Ishikawa (cell line): ENCODE measurements at regions not wholly inside any gene's neighbourhood (a gene's known extent, or its start where the extent isn't known, plus 50 kb on each side); places are given as distances from the start of the nearest gene placed in this dataset.

ENCODE experiments used
- CEBPB ChIP-seq: IDR thresholded peaks from 2 replicates; pipeline ENCODE4 v1.6.1; 2012
- CREB1 ChIP-seq: IDR thresholded peaks from 2 replicates; pipeline ENCODE4 v1.6.1; 2012; ENCODE audit warnings: low read depth
- EGR1 ChIP-seq: IDR thresholded peaks from 2 replicates; pipeline ENCODE4 v1.6.1; 2012
- EP300 ChIP-seq: IDR thresholded peaks from 2 replicates; pipeline ENCODE4 v1.6.1; 2012; ENCODE audit warnings: borderline replicate concordance
- FOXM1 ChIP-seq: IDR thresholded peaks from 2 replicates; pipeline ENCODE4 v1.6.1; 2012; ENCODE audit warnings: low read depth, borderline replicate concordance
- NFIC ChIP-seq: IDR thresholded peaks from 2 replicates; pipeline ENCODE4 v1.6.1; 2012
- RAD21 ChIP-seq: IDR thresholded peaks from 2 replicates; pipeline ENCODE4 v1.6.1; 2012; ENCODE audit warnings: low read depth
- TAF1 ChIP-seq: IDR thresholded peaks from 2 replicates; pipeline ENCODE4 v1.6.1; 2012; ENCODE audit warnings: low read depth, mild to moderate bottlenecking
- TCF12 ChIP-seq: IDR thresholded peaks from 2 replicates; pipeline ENCODE4 v1.6.1; 2012; ENCODE audit warnings: low read depth
- TEAD4 ChIP-seq: IDR thresholded peaks from 2 replicates; pipeline ENCODE4 v1.6.1; 2012
- YY1 ChIP-seq: IDR thresholded peaks from 2 replicates; pipeline ENCODE4 v1.6.1; 2012; ENCODE audit warnings: low read depth
- ZBTB7A ChIP-seq: IDR thresholded peaks from 2 replicates; pipeline ENCODE4 v1.6.1; 2012; ENCODE audit warnings: low read depth
- TF ChIP-seq, protein P1 (sequence below): IDR thresholded peaks from 2 replicates; pipeline ENCODE4 v1.6.1; 2012
- TF ChIP-seq, protein P2 (sequence below): IDR thresholded peaks from 2 replicates; pipeline ENCODE4 v1.6.1; 2012; ENCODE audit warnings: low read depth, mild to moderate bottlenecking
- TF ChIP-seq, protein P3 (sequence below): IDR thresholded peaks from 2 replicates; pipeline ENCODE4 v1.6.1; 2012

DNA sequence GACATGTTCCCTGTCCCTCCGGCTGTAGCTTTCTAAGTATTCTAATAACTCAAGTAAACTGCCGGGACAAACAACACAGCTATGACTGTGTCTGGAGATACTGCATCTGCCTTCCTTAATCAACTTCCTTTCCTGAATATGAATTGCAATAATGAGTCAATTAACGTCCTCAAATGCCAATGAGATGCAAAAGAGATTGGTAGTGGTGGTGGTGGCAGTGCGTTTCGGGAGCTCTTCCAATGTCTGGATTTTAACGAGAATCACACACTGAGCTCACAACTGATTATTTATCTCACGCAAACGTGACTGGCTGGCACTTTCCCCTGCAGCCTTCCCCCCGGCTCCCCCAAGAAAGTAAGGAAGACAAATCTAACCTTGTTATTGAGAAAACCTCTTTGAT, 226.1 kb upstream of the GK2 start:
- TF ChIP-seq ZBTB7A (no peak), EGR1 (no peak), TCF12 (no peak), CEBPB (no peak), NFIC (no peak), RAD21 (no peak), EP300 (no peak), TEAD4 (no peak), TAF1 (no peak), CREB1 (no peak), FOXM1 (no peak), YY1 (no peak)
- TF ChIP-seq, protein P1, sequence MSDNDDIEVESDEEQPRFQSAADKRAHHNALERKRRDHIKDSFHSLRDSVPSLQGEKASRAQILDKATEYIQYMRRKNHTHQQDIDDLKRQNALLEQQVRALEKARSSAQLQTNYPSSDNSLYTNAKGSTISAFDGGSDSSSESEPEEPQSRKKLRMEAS = no peak
- TF ChIP-seq, protein P2, sequence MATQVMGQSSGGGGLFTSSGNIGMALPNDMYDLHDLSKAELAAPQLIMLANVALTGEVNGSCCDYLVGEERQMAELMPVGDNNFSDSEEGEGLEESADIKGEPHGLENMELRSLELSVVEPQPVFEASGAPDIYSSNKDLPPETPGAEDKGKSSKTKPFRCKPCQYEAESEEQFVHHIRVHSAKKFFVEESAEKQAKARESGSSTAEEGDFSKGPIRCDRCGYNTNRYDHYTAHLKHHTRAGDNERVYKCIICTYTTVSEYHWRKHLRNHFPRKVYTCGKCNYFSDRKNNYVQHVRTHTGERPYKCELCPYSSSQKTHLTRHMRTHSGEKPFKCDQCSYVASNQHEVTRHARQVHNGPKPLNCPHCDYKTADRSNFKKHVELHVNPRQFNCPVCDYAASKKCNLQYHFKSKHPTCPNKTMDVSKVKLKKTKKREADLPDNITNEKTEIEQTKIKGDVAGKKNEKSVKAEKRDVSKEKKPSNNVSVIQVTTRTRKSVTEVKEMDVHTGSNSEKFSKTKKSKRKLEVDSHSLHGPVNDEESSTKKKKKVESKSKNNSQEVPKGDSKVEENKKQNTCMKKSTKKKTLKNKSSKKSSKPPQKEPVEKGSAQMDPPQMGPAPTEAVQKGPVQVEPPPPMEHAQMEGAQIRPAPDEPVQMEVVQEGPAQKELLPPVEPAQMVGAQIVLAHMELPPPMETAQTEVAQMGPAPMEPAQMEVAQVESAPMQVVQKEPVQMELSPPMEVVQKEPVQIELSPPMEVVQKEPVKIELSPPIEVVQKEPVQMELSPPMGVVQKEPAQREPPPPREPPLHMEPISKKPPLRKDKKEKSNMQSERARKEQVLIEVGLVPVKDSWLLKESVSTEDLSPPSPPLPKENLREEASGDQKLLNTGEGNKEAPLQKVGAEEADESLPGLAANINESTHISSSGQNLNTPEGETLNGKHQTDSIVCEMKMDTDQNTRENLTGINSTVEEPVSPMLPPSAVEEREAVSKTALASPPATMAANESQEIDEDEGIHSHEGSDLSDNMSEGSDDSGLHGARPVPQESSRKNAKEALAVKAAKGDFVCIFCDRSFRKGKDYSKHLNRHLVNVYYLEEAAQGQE = no peak
- TF ChIP-seq, protein P3, sequence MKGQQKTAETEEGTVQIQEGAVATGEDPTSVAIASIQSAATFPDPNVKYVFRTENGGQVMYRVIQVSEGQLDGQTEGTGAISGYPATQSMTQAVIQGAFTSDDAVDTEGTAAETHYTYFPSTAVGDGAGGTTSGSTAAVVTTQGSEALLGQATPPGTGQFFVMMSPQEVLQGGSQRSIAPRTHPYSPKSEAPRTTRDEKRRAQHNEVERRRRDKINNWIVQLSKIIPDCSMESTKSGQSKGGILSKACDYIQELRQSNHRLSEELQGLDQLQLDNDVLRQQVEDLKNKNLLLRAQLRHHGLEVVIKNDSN = no peak

DNA sequence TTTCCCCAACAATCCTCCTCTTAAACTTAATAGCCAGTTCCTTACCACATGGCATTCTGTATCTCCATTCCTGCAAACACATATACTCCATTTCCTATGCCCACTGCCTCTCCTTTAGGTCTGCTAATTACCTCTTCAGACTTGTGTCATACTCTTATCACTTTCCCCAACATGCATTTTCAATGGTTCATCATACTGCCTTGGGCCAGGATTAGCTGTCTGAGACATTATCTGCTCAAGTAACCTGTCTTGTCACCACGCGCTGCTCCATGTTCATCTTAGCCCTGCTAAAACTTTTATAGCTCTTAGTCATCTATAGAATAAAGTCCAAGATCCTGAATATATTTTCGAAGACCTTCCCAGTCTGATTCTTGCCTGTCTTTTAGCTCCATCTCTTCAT, 224.1 kb upstream of the GK2 start:
- TF ChIP-seq RAD21 (no peak), TCF12 (no peak), EGR1 (no peak), NFIC (no peak), FOXM1 (no peak)

DNA sequence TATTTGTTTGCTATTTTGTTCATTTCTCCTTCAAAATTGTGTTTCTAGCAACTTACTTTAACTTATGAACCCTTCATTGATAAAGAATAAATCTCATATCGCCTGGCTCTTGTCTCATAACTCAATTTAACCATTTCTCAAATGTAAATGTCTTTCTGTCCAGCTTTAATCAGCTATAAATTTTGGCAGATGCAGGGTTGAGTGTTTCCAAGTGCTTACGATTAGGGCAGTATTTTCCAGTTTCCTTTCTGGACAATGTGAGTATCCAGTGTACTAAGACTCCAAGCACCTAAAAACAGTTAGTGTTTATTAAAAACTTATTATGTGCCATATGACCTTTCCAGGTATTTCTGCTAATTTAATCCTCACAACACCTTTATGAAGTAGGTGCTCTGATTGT, 218.6 kb upstream of the GK2 start:
- TF ChIP-seq TEAD4 = no peak
- TF ChIP-seq, protein P2 = no peak
- TF ChIP-seq FOXM1 = no peak
- TF ChIP-seq CREB1 = no peak
- no peak for TF ChIP-seq RAD21
- no peak for TF ChIP-seq ZBTB7A
- no peak for TF ChIP-seq NFIC
- TF ChIP-seq, protein P3 = no peak
- TF ChIP-seq EP300 = no peak

DNA sequence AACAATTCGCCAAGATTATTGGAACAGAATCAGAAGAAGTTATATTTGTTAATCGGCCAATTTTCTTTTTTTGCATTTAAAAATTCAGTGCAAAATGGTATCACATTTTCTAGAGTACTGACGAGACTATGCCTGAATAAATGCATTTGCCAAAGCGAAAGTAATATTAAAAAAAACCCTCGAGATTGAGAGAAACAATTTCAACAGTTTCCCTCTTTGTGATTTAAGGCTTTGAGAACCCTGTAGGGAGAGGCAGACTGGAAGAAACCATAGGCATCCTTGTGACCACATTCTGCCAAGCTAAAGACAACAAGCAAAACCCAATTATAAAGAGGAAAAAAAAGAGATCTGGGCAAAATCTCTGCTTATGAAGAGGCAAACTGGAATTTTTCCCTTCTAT, 218.1 kb upstream of the GK2 start:
- TF ChIP-seq TAF1 = no peak
- TF ChIP-seq, protein P1 = no peak
- no peak for TF ChIP-seq RAD21
- TF ChIP-seq, protein P3 = no peak

DNA sequence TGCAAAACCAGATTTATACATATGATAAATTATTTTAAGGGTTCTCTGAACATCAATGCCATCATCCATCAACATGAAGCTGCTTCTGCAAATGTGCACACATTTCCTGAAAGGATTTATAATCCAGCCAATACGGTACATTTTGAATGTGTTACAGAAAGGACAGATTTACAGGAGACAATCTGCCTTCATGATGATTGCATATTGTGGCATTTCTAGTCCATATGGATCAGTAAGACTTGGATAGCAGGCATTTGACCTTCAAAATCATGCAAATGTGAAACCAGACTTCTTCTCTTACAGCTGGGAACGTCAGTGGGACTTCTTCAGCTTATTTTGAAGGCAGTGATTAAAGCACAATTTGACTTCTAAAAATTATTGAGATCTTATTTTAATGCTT, 217.3 kb upstream of the GK2 start:
- TF ChIP-seq, protein P1 = no peak
- no peak for TF ChIP-seq CREB1
- no peak for TF ChIP-seq TAF1
- no peak for TF ChIP-seq RAD21
- TF ChIP-seq TCF12 = no peak
- TF ChIP-seq CEBPB = no peak
- no peak for TF ChIP-seq EP300
- TF ChIP-seq ZBTB7A = no peak
- TF ChIP-seq TEAD4 = no peak
- TF ChIP-seq EGR1 = no peak
- TF ChIP-seq, protein P2 = no peak
